NCI-H1092 treated with DMSO at 0.1 percent for 48 hours (cell line): ENCODE measurements at regions not wholly inside any gene's neighbourhood (a gene's known extent, or its start where the extent isn't known, plus 50 kb on each side); places are given as distances from the start of the nearest gene placed in this dataset.

Source experiments
- DNase-seq: peaks from one replicate; lab custom pipeline; 2025; lab: John Stamatoyannopoulos, UW

DNA sequence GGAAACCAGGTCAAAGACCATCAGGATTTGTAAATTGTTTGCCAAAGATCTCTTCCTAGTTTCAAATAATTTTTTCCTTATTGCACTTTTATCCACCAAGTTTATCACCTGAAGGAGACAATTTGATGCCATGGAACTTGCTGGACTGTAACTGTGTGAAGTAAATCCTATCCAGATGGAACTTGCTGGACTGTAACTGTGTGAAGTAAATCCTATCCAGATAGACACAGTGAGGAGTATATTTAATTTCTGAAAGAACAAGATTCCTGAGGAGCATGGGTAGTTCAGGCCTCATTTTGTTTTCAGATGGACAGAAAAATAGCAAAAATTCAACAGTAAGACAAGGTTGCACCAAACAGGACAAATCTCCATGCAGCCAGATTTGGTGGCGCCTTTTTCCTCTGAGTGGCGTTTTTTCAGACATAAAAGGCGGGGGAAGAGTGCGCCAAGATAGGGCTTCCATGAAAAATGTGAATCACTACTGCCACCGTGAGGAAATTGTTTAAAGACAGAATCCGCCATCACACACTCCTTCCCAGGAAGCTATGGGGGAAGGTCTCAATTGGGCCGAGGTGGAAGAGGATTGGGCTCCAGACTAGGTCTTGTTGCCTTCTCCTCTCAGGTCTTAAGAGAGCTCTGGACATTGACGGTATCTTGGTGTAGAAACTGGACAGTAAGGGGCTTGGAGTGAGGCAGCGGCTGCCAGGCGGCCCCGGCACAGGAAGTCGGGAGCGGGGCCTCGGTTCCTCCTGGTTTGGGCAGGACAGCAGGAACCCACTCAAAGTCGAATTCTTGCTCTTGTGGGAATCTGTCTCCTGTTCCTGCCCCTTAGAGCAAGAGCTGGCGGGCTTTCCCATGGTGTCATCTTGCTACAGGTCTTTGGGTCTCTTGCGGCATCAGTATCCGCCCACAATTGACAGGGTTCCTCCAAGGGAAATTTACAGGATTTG lies 234.7 kb downstream of the OR13H1 start:
- DNase-seq = no peak

DNA sequence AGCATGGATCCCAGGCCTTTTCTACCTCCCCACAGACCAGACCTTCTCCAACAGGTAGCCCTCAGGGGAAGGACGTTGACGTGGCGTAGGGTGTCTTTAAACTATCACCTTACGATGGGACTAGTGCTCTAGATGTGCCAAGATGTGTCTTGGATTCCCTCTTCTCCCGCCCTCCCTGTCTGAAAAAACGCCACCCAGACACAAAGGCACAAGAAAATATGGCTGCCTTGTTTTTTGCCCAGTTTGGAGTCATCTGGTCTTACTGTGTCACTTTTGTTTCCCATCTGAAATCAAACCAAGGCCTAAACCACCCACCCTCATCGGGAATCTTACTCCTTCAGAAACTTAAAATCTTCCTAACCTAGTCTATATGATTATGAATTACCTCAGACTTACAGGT lies 235.4 kb downstream of the OR13H1 start:
- no peak for DNase-seq

DNA sequence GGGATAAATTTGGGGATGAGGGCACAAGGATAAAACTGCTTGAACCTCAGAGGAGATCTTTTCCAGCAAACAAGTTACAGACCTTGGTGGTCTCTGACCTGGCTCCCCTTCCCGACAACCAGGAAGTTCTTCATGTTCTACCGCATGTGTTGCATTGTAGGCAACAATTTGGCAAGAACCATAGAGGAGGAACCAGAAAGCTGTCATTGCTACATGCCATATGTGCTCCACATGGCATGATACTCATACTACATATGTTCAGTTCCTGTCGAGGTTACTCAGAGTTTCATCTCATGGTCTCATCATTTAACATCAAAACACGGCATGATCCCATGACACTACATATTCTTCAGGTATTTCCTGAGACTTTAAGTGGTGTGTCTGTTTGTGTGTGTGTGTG lies 235.9 kb downstream of the OR13H1 start:
- no peak for DNase-seq

DNA sequence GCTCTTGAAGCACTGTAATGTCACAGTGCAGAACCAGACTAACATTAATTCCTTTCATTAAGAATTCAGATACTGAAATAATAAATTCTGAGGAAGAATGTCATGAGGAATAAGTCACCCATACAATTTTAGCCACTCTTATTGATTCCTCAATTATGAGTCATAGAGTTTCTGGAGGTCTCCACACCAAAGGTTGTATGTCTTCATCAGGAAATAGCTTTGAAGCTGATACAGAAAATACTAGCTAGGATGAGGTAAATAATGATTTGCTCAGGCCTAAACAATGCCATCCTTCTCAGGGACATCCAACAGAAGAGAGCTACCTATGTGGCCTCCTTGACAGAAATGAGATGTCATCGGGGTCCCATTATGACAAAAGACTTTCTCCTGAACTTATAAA lies 238.8 kb downstream of the OR13H1 start:
- no peak for DNase-seq

DNA sequence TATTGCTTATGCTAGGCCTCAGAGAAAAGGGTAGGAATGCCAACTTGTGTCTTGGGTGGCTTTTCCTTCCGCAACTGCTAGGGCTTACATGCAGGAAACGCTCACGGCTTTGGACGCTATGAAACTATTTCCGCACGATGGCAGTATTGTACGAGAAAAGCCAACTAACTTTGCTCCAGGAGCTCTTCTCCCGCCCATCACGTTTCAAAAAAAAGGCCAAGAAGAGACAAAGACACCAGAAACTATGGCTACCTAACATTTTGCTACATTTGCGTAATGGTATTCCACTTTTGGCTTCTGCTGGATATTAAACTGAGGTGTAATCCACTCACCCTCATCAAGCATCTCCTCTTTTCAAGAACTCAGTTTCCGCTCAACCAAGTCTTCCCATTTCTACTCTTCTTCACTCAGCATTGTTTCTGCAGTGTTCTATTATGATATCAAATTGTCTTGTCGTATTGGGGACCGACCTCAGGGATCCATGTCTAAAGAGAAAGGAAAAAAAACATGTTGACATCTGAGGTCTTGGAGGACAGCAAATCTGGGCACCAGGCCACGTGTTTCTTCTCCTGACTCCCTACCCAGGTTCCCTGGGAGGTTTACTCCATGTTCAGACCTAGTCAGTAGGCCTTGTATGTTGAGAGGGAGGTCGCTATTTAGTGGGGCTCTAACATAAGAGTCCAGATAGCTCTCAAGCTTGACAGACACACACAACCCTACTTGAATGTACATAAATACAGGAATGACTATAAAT lies 239.4 kb upstream of the STK26 start:
- DNase-seq = no peak

DNA sequence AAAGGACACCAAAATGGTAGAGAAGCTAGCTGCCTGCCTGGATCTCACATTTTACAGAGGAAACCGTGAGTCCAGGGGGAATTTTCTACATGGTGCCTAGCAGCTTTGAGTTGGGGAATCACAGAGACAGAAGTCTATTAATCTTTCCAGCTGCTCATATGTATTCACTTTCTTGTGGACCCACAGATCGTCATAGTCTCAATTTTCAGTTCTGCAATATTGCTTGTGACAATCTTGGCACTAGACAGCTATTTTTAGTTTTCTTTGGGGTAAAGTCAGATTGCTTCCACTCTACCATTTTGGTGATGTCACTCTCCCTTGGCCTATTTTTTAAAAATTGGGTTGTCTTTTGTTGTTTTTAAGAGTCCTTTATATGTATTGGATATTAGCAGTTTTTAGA lies 233.4 kb upstream of the STK26 start:
- no peak for DNase-seq

DNA sequence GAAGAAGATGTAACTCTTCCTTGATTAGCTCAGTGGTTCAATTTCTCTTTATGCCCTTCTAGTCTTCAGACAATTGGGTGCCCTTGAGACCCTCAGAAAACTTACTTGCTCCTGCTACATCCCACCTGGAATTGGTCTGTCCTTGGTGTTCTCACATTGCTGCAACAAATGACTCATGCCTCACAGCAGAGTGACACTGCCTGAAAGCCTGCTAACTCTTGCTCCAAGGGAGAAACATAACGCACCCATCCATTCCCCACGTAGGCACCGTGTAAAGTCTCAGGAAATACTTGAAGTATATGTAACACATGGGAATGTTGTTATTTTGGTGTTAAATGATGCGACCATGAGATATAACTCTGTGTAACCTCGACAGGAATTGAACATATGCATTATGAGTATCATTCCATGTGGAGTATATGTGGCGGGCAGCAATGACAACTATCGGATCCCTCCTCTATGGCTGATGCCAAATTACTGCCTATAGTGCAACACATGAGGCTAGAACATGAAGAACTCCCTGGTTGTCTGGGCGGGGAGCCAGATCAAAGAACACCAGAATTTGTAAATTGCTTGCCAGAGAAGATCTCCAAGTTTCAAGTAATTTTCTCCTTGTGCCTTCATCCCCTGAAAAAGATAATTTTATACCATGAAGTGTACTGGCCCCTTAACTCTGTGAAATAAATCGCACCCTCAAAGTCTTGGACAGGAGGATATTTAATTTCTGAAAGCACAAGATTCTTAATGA lies 231.3 kb upstream of the STK26 start:
- DNase-seq = peak; percentile 47

DNA sequence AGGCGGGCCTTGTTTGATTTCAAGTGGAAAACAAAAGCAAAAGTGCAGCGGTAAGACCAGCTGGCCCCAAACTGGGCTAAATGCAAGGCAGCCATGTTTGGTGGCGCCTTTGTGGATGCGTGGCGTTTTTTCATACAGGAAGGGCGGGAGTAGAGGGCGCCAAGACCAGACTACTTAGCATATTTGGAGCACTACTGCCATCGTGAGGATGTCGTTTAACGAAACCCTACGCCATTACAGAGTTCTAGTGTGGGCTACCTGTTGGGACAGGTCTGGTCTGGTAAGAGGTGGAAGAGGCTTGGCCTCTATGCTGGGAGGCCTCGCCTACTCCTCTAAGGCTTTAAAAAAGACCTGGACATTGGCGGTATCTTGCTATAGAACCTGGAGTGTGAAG lies 230.7 kb upstream of the STK26 start:
- DNase-seq = peak; percentile 72

DNA sequence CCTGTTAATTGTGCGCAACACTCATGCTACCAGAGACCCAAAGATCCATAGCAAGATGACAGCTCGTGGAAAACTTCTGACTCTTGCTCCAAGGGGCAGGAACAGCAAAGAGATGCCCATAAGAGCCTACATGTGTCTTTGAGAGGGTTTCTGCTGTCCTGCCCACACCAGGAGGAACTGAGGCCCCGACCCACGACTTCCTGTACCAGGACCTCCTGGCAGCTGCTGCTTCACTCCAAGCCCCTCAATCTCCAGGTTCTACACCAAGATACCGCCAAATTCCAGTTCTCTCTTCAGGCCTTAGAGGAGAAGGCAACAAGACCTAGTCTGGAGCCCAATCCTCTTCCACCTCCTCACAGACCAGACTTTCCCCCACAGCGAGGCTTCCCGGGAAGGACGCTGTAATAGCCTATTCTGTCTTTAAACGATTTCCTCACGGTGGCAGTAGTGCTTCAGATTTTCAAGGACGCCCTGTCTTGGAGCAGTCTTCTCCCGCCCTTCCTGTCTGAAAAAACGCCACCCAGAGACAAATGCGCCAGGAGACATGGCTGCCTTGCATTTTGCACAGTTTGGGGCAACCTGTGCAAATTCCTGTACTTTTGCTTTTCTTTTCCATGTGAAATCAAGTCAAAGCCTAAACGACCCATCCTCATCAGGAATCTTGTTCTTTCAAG lies 230.2 kb upstream of the STK26 start:
- peak; percentile 8 for DNase-seq

DNA sequence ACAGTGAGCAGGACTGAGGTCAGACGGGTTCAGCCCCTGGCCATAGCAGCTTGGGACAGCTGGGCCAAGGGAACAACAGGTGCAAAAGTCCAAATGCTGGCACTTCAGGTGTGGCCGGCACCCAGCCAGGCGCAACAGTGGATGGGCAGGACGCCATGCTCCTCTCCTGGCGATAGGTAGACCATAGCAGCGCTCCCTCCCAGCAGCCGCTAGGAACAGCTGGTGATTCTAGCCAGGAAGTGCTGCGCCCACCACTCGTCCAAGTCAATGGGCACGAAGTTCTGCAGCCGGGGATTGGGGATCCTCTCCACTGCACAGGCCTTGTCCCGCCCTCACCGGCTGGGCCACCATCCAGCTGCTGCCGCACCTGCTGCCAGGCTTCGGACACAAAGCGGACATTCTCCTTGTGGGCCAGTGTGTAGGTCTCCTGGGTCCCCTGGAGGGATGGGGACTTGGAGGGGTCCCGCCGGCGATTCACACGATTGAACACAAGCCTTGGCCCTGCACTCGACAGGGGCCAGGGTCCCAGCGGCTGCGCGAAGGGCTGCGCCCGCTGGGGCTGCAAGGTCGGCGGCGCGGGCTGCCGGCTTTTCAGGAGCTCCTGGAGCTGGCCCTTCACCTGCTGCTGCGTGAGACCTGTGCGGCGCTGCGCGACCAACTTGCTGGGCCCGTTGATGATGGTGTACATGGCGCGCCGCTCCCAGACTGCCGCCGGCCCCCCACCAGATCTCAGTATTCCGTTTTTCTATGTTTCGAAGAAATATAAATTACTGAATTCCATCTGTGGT lies 227.5 kb upstream of the STK26 start:
- no peak for DNase-seq

DNA sequence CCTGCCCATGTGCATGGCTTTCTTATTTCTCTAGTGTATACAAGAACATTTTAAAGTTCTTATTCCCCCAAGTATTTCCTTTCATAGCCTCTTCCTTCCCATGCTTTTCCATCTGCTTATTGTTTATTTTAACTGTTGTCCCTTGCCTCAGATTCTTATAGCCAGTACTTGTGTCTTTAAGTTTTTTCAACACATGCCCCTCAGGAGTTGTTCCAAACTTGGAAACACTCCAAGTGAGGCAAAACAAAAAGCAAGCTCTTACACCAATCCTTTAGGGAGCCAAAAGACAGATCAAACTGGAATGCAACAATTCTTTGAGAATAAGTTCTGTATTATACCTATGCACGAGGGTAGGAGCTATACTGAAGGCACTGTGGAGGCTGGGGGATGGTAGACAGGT lies 222.0 kb upstream of the STK26 start:
- no peak for DNase-seq

DNA sequence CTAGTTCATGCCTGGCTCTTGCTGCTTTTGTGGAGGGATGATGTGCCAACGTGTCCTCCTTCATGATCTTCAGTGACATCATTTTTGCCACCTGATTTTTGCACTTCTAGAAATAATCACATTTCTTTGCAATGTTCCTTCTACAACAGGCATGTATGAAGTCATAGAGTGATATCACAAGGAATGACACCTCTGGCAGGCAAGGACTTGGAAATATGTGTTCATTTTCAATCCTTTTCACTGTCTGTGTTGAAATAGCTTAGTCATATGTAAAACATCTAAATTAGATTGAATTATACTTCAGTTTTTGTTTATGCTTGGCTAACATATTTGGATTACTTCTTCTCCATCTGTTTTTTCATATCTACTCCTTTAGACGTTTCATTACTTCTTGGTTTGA lies 221.2 kb upstream of the STK26 start:
- no peak for DNase-seq

DNA sequence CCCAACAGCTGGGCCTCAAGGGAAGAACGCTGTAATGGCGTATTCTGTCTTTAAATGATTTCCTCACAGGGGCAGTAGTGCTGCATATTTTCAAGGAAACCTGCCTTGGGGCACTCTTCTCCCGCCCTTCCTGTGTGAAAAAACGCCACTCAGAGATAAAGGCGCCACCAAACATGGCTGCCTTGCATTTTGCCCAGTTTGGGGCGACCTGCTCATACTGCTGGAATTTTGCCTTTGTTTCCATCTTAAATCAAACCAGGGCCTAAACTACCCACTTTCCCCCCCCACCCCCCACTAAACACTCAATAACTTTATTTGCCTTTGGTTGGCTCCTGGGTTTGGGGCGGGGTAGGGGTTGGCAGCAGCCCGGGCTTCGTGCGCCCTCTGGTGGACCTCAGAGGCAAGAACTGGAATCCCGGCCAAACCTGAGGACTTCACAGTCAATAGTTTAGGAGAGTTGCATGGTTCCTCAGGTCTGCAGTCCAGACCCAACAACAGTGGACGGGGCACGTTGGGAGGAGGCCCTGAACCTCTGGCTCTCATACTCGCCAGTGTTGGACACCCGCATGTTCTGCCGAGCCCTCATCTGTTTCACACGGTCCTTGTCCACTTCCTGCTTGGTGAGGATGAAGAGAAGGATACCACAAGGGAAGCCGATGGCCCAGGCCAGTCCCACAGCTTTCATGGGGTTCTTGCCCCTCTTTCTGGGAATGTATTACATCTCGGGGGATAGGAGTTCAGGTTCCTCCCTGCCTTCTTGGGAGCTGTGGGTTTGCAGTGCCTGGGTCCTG lies 220.1 kb upstream of the STK26 start:
- peak; percentile 11 for DNase-seq

DNA sequence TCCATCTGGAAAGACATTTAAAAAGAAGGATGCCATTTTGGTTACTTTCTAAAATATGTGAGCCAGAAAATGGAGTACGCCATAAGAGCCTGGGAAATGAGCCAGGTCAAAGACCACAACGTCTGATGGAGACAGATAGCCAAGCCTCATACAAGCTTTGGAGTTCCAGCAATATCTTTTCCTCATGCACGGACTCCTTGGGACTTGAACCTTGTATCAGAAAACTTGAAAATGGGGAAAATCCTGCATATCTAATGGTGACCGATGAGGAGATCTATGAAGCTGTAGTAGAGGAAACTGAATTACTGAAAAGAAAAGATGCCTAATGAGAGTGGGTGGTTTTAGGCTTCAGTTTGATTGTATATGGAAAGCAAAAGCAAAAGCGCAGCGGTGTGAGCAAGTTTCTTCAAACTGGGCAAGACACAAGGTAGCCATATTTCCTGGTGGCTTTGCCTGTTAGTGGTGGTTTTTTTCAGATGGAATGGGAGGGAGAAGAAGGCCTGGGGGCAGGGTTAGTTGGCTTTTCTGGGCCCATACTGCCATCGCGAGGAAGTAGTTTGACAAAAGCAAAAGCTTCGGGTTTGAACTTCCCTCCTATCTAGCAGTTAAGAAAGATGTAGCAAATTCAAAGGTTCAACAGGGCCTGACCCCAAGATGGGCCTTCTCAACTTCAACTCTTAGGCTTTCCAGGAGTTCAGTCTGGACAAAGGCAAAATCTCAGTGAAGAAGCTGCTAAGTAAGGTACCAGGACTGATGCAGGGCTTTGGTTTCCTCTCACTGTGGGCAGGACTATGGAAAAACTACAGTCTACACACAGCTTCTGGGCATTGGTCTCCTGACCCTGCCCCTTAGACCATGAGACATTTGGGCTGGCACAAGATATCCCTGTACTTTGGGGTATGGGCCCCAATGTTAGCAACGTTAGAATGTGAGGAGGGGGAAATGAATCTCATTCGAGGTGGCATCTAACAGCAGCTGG lies 210.0 kb upstream of the STK26 start:
- no peak for DNase-seq

DNA sequence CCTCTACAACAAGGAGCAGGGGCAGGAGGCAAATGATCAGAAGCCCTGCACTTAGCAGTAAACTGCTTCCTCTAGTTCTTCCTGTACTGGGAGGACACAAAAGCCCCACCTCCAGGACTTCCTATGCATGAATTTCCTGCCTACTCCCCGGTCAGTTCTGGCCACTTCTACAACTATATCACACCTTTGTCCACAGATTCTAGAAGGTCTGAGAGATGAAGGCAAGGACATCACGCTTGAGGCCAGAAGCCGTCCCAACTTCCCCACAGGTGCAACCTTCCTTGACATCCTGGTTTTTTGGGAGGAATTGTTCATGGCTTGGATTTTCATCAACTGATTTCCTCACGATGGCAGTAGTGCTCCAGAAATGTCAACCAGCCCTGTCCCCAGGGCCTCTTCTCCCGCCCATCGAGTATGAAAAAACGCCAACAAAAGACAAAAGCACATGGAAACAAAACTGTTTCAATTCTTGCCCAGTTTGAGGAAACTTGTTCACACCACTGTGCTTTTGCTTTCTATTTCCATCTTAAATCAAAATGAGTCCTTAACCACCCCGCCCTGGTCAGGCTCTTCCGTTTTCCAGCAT lies 206.5 kb upstream of the STK26 start:
- no peak for DNase-seq

DNA sequence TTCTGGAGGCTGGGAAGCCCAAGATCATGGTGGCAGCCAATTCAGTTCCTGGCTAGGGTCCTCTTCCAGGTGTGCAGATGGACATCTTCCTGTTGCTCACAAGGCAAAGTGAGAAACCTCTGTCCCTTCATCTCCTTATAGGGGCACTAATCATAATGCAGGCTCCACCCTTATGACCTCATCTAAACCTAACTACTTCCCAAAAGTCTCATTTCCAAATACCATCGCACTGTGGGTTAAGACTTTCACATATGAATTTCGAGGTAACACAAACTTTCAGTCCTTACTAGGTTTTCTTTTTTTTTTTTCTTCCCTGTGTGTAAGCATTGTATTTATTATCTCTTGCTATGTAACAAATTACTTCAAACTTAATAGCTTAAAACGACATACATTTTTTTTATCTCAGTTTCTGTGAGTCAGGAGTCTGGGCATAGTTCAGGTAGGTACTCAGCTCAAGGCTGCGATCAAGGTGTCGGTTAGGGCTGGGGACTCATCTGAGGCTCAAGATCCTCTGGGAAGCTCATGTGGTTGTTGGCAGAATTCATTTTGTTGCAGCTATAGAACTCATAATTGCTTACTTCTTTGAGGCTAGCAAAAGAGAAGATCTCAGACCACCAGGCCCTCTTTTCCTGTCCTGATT lies 204.7 kb upstream of the STK26 start:
- no peak for DNase-seq

DNA sequence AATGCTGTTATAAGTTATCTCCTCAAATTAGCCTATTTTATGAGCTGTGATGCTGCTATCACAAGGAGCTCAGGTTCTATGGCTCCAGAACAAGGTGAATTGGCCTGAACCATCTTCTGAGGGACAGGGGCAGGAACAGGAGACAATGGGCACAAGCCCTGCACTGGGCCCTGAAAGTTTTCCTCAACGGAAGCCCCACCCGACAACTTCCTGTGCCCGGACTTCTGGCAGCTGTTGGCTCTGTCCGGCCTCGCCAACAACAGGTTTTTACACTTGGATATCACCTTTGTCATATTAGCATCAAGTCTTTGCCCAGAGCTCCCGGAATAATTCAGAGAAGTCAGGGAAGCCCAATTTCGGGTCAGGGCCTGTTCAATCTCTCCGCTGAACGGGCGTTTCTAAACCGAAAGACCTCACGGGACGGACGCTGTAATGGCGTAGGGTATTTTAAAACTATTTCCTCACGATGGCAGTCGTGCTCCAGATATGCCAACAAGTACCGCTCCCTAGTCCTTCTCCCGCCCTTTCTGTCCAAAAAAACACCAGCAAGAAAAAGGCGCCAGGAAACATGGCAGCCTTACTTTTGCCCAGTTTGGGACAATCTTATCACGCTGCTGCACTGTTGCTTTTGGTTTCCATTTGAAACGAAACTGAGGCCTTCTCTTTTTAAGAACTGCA lies 201.0 kb upstream of the STK26 start:
- no peak for DNase-seq

DNA sequence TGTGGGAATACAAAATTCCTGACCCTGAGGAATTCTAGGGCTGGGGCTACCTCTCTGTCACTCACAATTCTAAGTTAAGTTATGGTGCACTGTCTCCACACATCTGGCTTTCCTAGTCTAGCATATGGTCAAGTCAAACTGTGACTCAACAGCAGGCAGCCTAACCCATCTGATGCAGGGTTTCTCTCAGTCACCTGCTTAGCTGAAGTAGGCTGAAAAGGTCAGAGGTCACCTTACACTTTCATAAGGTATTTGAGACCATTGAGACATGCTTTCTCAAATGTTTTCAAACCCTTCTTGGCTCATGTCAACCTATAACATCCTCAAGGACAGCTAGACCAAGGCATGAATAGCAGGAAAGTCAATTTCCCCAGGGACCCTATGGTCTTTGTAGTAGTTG lies 196.5 kb upstream of the STK26 start:
- DNase-seq = no peak
